HCT116 (cell line): ENCODE measurements at regions not wholly inside any gene's neighbourhood (a gene's known extent, or its start where the extent isn't known, plus 50 kb on each side); places are given as distances from the start of the nearest gene placed in this dataset.

Experiments used
- ATAC-seq: fragments of 200-7000 bp; cut with Tn5 transposase; 2 replicates; pipeline ENCODE4 v1.9.1; 2020; ENCODE audit warnings: mild to moderate bottlenecking, moderate library complexity
- BruUV-seq: library from RNA; stranded (reverse); fragments of 400-500 nt; replicated peaks from 2 replicates; lab custom pipeline; 2021; lab: Mats Ljungman, UMichigan
- CTCF ChIA-PET: fragments of 300-600 bp; sonication (Branson Sonifier 250); formaldehyde crosslinking; loops from one replicate; lab custom pipeline; 2021; ENCODE audit warnings: antibody characterized with exemption; lab: Charles Lee
- POLR2A ChIA-PET: fragments of 300-600, 350-600 bp; sonication (Branson Sonifier 250); formaldehyde crosslinking; loops from one replicate; lab custom pipeline; 2021; ENCODE audit warnings: antibody characterized with exemption; lab: Charles Lee
- RAD21 ChIA-PET, 2 experiments: fragments of 300-600 bp; sonication (Branson Sonifier 250); formaldehyde crosslinking; loops; one replicate each; lab custom pipeline; 2023; ENCODE audit warnings: low total read pairs in 2 of 2; ENCODE audit not compliant: uncharacterized antibody in 2 of 2, unreplicated experiment in 2 of 2, low non-redundant PET in 1 of 2; lab: Charles Lee
- DNase-seq: peaks from one replicate; pipeline ENCODE4 v3.0.0-alpha.2; 2010; ENCODE audit warnings: low read depth, low spot score
- H2AFZ ChIP-seq: fragments of 200-600 bp; shearing (Covaris generic), sonication (generic); 2 replicates; pipeline ENCODE4 v1.6.1; 2017; ENCODE audit warnings: low read depth, mixed run types, mixed read lengths, antibody characterized with exemption, low read length; ENCODE audit not compliant: poor library complexity, severe bottlenecking
- H3K27ac ChIP-seq: 2 replicates; pipeline ENCODE4 v1.5.1; 2012; ENCODE audit warnings: low read depth, low read length
- H3K27me3 ChIP-seq: fragments of 200-600 bp; sonication (generic); 2 replicates; pipeline ENCODE4 v1.6.1; 2016; ENCODE audit warnings: mixed run types, low read length, mixed read lengths; ENCODE audit not compliant: insufficient read depth
- H3K36me3 ChIP-seq, 2 experiments: fragments of 200-500 bp in 1 of 2; fragments of 200-600 bp in 1 of 2; sonication (Bioruptor generic) in 1 of 2; sonication (generic) in 1 of 2; 2 replicates each; pipeline versions ENCODE4 v1.5.1 to v1.6.1; 2014 to 2016; ENCODE audit warnings: low read length in 2 of 2, inconsistent platforms in 1 of 2, mixed read lengths in 1 of 2, mixed run types in 1 of 2; ENCODE audit not compliant: insufficient read depth in 2 of 2, control insufficient read depth in 1 of 2
- H3K4me1 ChIP-seq, 2 experiments: fragments of 200-600 bp in 1 of 2; sonication (generic) in 1 of 2; 2 replicates each; pipeline versions ENCODE4 v1.5.1 to v1.6.1; 2012 to 2017; ENCODE audit warnings: low read length in 2 of 2, inconsistent platforms in 1 of 2, mild to moderate bottlenecking in 1 of 2, mixed read lengths in 1 of 2, mixed run types in 1 of 2, moderate library complexity in 1 of 2; ENCODE audit not compliant: insufficient read depth in 2 of 2, control insufficient read depth in 1 of 2
- H3K4me2 ChIP-seq: fragments of 200-600 bp; sonication (generic); 2 replicates; pipeline ENCODE4 v1.6.1; 2017; ENCODE audit warnings: mixed run types, low read length, mixed read lengths
- H3K4me3 ChIP-seq, 2 experiments: fragments of 200-600 bp in 1 of 2; sonication (generic) in 1 of 2; replicated peaks in 1 of 2; 2 replicates each; pipeline ENCODE4 v1.5.1; 2011 to 2016; ENCODE audit warnings: low read length in 2 of 2, control low read depth in 1 of 2, low read depth in 1 of 2, mild to moderate bottlenecking in 1 of 2, mixed read lengths in 1 of 2, mixed run types in 1 of 2
- H3K79me2 ChIP-seq: fragments of 200-600 bp; sonication (generic); 2 replicates; pipeline ENCODE4 v1.6.1; 2017; ENCODE audit warnings: mild to moderate bottlenecking, mixed run types, low read length, moderate library complexity, mixed read lengths; ENCODE audit not compliant: insufficient read depth
- H3K9ac ChIP-seq: fragments of 200-600 bp; sonication (generic); 2 replicates; pipeline ENCODE4 v1.6.1; 2016; ENCODE audit warnings: low read length, mixed read lengths
- H3K9me2 ChIP-seq: fragments of 200-600 bp; sonication (generic), shearing (Covaris generic); 2 replicates; pipeline ENCODE4 v1.6.1; 2017; ENCODE audit warnings: mixed run types, mild to moderate bottlenecking, moderate library complexity; ENCODE audit not compliant: insufficient read depth
- H3K9me3 ChIP-seq, 2 experiments: fragments of 200-500 bp in 1 of 2; fragments of 200-600 bp in 1 of 2; sonication (Bioruptor generic) in 1 of 2; sonication (generic) in 1 of 2; 2 replicates each; pipeline ENCODE4 v1.6.1; 2014 to 2017; ENCODE audit warnings: low read length in 2 of 2, mixed read lengths in 2 of 2, inconsistent platforms in 1 of 2, low read depth in 1 of 2, mild to moderate bottlenecking in 1 of 2, mixed run types in 1 of 2, moderate library complexity in 1 of 2; ENCODE audit not compliant: control insufficient read depth in 1 of 2, insufficient read depth in 1 of 2
- H4K20me1 ChIP-seq: fragments of 200-600 bp; sonication (generic), shearing (Covaris generic); 2 replicates; pipeline ENCODE4 v1.6.1; 2017; ENCODE audit warnings: mixed run types, mild to moderate bottlenecking, moderate library complexity; ENCODE audit not compliant: insufficient read depth
- CEBPB ChIP-seq: IDR thresholded peaks from 2 replicates; pipeline ENCODE4 v1.6.1; 2012; ENCODE audit warnings: low read depth
- EGR1 ChIP-seq: IDR thresholded peaks from 2 replicates; pipeline ENCODE4 v1.6.1; 2012; ENCODE audit warnings: low read depth
- EZH2phosphoT487 ChIP-seq: fragments of 200-600 bp; IDR thresholded peaks from 2 replicates; pipeline ENCODE4 v1.6.1; 2018; ENCODE audit warnings: antibody characterized with exemption, borderline replicate concordance
- JUND ChIP-seq: IDR thresholded peaks from 2 replicates; pipeline ENCODE4 v1.6.1; 2012
- POLR2AphosphoS5 ChIP-seq: IDR thresholded peaks from 2 replicates; pipeline ENCODE4 v1.6.1; 2011; ENCODE audit warnings: mild to moderate bottlenecking, low read depth, low read length, moderate library complexity
- RAD21 ChIP-seq: IDR thresholded peaks from 2 replicates; pipeline ENCODE4 v1.6.1; 2012; ENCODE audit warnings: low read depth, mild to moderate bottlenecking
- SP1 ChIP-seq: IDR thresholded peaks from 2 replicates; pipeline ENCODE4 v1.6.1; 2012; ENCODE audit warnings: low read depth
- SRF ChIP-seq: IDR thresholded peaks from 2 replicates; pipeline ENCODE4 v1.6.1; 2012; ENCODE audit warnings: low read depth
- TCF7L2 ChIP-seq: IDR thresholded peaks from 2 replicates; pipeline ENCODE4 v1.7.0; 2011; ENCODE audit warnings: borderline replicate concordance, inconsistent platforms; ENCODE audit not compliant: insufficient read depth, insufficient read length; ENCODE audit errors: extremely low read depth
- YY1 ChIP-seq: IDR thresholded peaks from 2 replicates; pipeline ENCODE4 v1.6.1; 2011; ENCODE audit warnings: low read length, low read depth, moderate library complexity, mild to moderate bottlenecking; ENCODE audit not compliant: insufficient replicate concordance; ENCODE audit errors: extremely low read depth
- ZNF274 ChIP-seq: fragments of 200-500 bp; sonication (Bioruptor generic); IDR thresholded peaks from 2 replicates; pipeline ENCODE4 v1.6.1; 2014; ENCODE audit warnings: mild to moderate bottlenecking, low read depth, low read length, inconsistent platforms
- intact Hi-C: fragments of 100-400 bp; cut with micrococcal nuclease; formaldehyde crosslinking; loops from 2 replicates; pipeline ENCODE4 v1.10.0; 2022
- TF ChIP-seq, protein P1 (sequence below): IDR thresholded peaks from 2 replicates; pipeline ENCODE4 v1.6.1; 2012; ENCODE audit warnings: low read depth
- TF ChIP-seq, protein P2 (sequence below): IDR thresholded peaks from 2 replicates; pipeline ENCODE4 v1.6.1; 2012
- TF ChIP-seq, protein P3 (sequence below): IDR thresholded peaks from 2 replicates; pipeline ENCODE4 v1.6.1; 2012

GRCh38 chr2:238520359-238520886, 93.7 kb downstream of the ASB1 start:
- Histone ChIP-seq H3K4me3 (no peak overlapping the region), H3K9ac (no peak overlapping the region), H4K20me1 (no peaks in the 10 kb centered on the region), H3K4me2 (no peak overlapping the region), H3K9me2 (no peaks in the 10 kb centered on the region), H2AFZ (no peak overlapping the region), H3K79me2 (no peaks in the 10 kb centered on the region), H3K27ac (no peak overlapping the region), H3K9me3 (peaks cover 4 to 15% of the 10 kb centered on the region in 2 experiments; a peak in 1 of 4 replicates), H3K4me1 (no peaks in the 10 kb centered on the region), H3K36me3 (no peaks in the 10 kb centered on the region), H3K27me3 (no peaks in the 10 kb centered on the region)
- no peak for DNase-seq
- ChIA-PET POLR2A (no interaction called here), RAD21 (no interaction called here), CTCF (no interaction called here)
- ATAC-seq, result no peak
- BruUV-seq, result no TSS peak
- intact Hi-C loops, result no loop called here
- TF ChIP-seq, protein P1, sequence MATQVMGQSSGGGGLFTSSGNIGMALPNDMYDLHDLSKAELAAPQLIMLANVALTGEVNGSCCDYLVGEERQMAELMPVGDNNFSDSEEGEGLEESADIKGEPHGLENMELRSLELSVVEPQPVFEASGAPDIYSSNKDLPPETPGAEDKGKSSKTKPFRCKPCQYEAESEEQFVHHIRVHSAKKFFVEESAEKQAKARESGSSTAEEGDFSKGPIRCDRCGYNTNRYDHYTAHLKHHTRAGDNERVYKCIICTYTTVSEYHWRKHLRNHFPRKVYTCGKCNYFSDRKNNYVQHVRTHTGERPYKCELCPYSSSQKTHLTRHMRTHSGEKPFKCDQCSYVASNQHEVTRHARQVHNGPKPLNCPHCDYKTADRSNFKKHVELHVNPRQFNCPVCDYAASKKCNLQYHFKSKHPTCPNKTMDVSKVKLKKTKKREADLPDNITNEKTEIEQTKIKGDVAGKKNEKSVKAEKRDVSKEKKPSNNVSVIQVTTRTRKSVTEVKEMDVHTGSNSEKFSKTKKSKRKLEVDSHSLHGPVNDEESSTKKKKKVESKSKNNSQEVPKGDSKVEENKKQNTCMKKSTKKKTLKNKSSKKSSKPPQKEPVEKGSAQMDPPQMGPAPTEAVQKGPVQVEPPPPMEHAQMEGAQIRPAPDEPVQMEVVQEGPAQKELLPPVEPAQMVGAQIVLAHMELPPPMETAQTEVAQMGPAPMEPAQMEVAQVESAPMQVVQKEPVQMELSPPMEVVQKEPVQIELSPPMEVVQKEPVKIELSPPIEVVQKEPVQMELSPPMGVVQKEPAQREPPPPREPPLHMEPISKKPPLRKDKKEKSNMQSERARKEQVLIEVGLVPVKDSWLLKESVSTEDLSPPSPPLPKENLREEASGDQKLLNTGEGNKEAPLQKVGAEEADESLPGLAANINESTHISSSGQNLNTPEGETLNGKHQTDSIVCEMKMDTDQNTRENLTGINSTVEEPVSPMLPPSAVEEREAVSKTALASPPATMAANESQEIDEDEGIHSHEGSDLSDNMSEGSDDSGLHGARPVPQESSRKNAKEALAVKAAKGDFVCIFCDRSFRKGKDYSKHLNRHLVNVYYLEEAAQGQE, result no peak
- TF ChIP-seq TCF7L2 (no peak), JUND (no peak), EZH2phosphoT487 (no peak), YY1 (no peak), POLR2AphosphoS5 (no peak), RAD21 (no peak), SRF (no peak), ZNF274 (no peak), CEBPB (no peak), SP1 (no peak), EGR1 (no peak)
- TF ChIP-seq, protein P2, sequence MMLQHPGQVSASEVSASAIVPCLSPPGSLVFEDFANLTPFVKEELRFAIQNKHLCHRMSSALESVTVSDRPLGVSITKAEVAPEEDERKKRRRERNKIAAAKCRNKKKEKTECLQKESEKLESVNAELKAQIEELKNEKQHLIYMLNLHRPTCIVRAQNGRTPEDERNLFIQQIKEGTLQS, result no peak
- TF ChIP-seq, protein P3, sequence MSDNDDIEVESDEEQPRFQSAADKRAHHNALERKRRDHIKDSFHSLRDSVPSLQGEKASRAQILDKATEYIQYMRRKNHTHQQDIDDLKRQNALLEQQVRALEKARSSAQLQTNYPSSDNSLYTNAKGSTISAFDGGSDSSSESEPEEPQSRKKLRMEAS, result no peak
